Stimulated activated CD4-positive, alpha-beta T cell treated with anti-CD3 and anti-CD28 coated beads, Interleukin-15, amount 100 ng/mL, for 24 hours (primary cell): ENCODE measurements at regions not wholly inside any gene's neighbourhood (a gene's known extent, or its start where the extent isn't known, plus 50 kb on each side); places are given as distances from the start of the nearest gene placed in this dataset.
"Not testable (repeated sequence)": the region's sequence is repeated elsewhere in the genome, so short reads cannot be mapped to it uniquely, and the experiment has no call there.

Source experiments
- DNase-seq: peaks from one replicate; pipeline ENCODE4 v3.0.0-alpha.2; 2020

DNA sequence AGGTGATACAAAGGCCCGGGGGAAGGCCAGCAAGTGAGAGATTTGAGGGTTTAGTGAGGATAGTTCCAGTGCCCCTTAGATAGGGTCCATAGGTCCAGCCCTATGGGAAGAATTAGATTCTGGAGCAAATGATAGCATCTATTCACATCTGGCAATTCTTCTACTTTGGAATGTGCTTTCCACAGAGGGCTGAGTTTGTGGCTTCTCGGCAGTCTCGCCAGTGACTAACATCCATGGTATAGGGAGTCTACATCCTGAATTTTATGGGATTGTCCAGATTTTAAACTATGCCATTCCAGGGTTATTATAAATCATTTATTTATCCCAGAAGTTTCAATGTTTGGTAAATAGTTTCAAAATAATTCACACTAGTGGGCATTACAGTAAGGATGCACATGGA lies 207.3 kb upstream of the ADO start:
- DNase-seq = no peak

DNA sequence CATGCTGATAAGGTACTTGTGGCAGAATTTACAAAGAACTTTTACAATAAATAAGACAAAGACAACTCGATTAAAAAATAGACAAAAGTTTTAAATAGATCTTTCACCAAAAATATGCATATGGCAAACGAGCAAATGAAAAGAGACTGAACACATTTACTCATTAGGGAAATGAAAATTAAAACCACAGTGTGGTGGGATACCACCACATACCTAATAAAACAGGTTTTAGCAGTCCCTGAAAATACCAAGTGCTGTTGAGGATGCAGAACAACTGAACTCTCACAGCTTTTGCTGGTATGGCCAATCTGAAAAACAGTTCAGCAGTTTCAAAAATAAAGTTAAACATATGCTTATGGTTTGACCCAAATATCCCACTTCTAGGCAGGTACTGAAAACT lies 205.4 kb upstream of the ADO start:
- DNase-seq = no peak

GRCh38 chr10:62606551-62606950 lies 198.0 kb upstream of the ADO start:
- DNase-seq = not testable (repeated sequence)

DNA sequence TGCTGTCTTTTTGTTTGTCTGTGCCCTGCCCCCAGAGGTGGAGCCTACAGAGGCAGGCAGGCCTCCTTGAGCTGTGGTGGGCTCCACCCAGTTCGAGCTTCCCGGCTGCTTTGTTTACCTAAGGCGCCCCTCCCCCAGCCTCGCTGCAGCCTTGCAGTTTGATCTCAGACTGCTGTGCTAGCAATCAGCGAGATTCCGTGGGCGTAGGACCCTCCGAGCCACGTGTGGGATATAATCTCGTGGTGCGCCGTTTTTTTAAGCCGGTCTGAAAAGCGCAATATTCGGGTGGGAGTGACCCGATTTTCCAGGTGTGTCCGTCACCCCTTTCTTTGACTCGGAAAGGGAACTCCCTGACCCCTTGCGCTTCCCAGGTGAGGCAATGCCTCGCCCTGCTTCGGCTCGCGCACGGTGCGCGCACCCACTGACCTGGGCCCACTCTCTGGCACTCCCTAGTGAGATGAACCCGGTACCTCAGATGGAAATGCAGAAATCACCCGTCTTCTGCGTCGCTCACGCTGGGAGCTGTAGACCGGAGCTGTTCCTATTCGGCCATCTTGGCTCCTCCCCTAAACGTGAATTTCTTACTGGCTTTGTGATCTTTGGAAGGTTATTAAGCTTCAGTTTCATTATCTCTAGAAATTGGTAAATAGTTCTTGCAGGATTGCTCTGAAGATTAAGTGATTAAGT lies 196.2 kb upstream of the ADO start:
- DNase-seq = not testable (repeated sequence)

- DNase-seq = peak; percentile 82
Observed at GRCh38 chr10:62610649-62611229, 193.8 kb upstream of the ADO start.

DNA sequence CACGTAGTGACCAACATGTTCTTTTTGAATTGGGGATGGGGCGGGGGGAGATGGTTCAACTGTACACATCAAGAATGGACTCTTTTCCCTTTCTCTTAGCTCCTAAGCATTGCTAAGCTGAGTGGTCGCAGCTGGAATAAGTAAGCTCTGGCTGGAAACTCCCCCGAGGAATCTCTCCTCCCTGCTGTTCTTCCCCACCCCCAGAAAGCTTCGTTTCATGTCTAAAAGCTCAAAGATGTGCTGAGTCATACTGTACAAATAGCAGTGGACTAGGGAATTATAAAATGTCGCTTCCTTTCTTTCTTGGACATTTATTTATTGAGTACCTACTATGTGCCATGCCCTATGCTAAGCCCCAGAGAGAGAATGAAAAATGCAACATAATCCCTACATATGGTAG lies 191.1 kb upstream of the ADO start:
- DNase-seq = no peak

GRCh38 chr10:62613859-62614258 lies 190.7 kb upstream of the ADO start:
- DNase-seq = no peak

GRCh38 chr10:62614389-62615157 lies 189.9 kb upstream of the ADO start:
- peak; percentile 40 for DNase-seq

DNA sequence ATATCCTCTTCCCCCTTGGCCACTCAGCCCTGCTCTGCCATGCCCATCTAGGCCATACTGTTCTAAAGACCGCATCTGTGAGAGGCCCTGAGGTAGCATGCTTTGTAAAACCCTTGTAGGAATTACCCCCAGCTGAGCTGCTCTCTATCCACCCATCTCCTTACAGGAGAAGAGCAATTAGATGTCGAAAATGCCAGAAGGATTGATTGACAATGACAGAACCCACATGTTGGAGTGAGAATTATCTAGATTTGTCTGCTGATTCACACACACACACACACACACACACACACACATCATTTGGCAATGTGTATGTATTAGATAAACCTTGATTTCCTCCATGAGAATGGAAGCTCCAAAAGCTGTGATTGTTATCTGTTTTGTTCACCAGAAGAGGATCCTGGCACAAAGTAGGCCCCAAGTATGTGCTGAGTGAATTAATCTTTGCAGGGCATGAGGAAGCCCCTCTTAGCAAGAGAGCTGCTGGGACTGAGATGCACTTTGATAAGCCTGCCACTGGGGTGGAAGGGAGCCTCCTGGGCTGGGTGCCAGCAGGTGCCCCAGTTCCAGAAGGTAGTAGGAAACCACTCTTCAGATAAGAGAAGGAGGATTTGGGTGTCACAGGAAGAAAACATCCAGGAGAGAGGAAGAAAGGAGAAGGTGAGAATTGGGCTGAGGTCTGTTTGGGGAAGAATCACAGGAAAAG lies 187.5 kb upstream of the ADO start:
- DNase-seq = no peak

- no peak for DNase-seq
Observed at GRCh38 chr10:62617652-62618051, 186.9 kb upstream of the ADO start.

- DNase-seq = no peak
Observed at GRCh38 chr10:62618054-62618453, 186.5 kb upstream of the ADO start.

DNA sequence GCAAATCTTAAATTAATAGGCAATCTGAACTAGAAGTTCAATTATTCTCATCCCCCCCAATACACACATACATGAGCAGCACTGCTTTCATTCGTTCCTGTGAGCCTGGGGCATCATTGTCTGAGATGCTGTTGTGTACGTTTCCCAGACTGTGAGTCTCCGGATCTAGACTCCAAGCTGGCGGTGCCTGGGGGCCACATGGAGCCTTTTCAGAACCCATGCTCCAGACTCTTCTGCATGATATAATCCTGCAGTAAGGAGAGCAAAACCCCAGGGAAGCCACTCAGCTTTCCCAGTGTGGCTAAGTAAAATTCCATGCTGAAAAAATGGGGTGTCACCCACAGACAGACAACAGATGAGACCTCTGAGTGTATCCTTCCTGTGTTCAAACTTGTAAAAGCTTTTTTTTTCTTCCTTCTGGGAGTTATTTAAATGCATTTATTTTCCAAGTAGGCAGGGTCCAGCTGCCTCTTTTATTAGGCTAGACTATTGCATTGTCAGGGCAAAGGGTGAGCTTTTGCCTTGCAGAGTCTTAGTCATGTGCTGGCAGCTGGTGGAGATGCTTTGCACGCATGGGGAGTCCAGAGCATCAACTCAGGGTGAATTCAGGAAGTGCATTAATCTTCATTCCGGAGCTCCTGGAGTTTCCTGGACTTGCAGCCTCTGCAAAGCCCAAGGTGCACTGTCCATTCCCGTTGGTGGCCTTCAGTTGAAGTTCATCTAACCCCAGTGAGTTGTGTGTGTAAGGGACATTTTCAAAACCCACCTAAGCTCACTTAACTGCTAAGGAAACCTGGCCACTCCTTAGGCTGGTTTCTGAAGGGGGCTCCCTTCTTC lies 185.7 kb upstream of the ADO start:
- no peak for DNase-seq

DNA sequence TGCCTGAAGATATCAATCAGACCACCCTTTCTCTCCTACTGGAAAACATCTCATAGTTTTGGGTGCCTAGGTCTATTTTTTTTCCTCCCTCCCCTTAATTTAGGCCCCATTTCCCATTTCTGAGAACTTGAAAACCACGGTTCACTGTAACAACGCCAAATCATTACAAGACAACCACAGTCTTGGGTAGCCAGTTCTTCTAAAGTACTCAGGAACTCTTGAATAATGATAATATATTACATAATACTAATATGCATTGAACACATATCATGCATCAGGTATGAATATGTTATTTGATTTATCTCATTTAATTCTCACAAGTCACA lies 185.1 kb upstream of the ADO start:
- no peak for DNase-seq

- DNase-seq = no peak
Observed at GRCh38 chr10:62620491-62620890, 184.0 kb upstream of the ADO start.

DNA sequence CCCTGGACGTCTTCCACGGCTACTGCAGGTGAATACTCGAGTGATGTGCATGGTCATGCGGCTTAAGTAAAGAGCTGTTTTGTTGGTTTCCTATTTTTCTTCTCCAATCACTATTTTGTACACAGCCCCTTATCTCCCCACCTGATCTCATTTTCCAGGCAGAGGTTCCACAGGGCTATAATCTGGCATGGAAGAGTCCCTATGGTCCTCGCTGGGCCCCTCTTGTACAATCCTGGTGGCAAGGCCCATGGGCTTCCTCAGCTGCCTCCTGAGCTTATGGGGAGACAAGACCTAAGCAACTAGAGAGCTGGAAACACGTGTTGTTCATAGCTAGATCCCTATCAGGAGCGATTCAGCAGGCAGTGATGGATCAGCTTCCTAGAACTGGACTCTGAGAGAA lies 181.3 kb upstream of the ADO start:
- DNase-seq = no peak

DNA sequence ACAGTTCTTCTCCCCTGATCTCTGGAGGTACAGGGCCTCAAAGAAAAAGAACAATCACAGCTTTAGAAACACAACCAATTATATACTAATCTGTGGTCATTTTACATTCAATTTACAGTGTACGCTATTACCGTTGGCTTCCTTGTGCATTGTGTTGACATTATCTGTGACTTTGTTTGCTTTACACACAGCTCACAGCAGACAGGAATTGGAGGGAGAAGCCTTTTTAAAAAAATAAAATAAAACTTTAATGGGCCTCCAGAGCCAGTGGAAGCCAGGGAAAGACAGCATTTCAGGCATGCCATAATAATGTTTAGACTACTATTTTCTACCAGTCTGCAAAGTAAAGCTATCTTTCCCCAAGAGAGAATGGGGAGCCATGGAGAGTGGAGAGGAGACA lies 179.0 kb upstream of the ADO start:
- no peak for DNase-seq

- DNase-seq = no peak
Observed at GRCh38 chr10:62626079-62626478, 178.4 kb upstream of the ADO start.

GRCh38 chr10:62626817-62627216 lies 177.7 kb upstream of the ADO start:
- peak; percentile 27 for DNase-seq

GRCh38 chr10:62627983-62628382 lies 176.5 kb upstream of the ADO start:
- no peak for DNase-seq

- no peak for DNase-seq
Observed at GRCh38 chr10:62631241-62631640, 173.3 kb upstream of the ADO start.

GRCh38 chr10:62632071-62632809 lies 172.3 kb upstream of the ADO start:
- peak; percentile 56 for DNase-seq

GRCh38 chr10:62633976-62634375 lies 170.5 kb upstream of the ADO start:
- no peak for DNase-seq
